ENCODE measurements at regions not wholly inside any gene's neighbourhood (a gene's known extent, or its start where the extent isn't known, plus 50 kb on each side); places are given as distances from the start of the nearest gene placed in this dataset.

DNA sequence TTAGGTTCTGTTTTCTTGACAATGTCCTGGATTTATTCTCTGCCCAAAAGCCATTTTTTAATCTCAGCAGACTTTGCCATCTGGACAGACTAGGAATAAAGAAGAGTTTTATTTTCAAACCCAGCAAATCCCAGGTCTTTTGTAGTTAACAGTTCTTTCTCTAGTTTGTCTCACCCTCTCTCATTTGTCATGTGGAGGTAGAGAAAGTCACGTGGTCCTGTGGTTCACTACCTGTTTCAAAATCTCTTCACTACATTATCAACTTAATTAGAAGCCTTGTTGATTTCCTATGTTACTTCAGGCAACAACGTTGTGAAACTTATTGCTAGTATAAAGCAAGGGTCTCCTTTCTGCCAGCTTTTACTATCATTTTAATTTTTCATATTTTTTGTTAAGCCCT lies 1222.6 kb downstream of the EFNB2 start:
- DNase-seq (ENCODE audit: low read depth), result no peak

GRCh38 chr13:105311094-105311493 lies 1224.4 kb downstream of the EFNB2 start:
- no peak for DNase-seq (ENCODE audit: low read depth)

GRCh38 chr13:105307776-105308175 lies 1227.7 kb downstream of the EFNB2 start:
- no peak for DNase-seq (ENCODE audit: low read depth)

- DNase-seq (ENCODE audit: low read depth), result no peak
Measured at GRCh38 chr13:105297839-105298238, 1237.6 kb downstream of the EFNB2 start.

- no peak for DNase-seq (ENCODE audit: low read depth)
Measured at GRCh38 chr13:105291987-105292386, 1243.5 kb downstream of the EFNB2 start.

GRCh38 chr13:105290596-105290995 lies 1244.9 kb downstream of the EFNB2 start:
- DNase-seq (ENCODE audit: low read depth), result no peak

- no peak for DNase-seq (ENCODE audit: low read depth)
Measured at GRCh38 chr13:105285526-105285925, 1249.9 kb downstream of the EFNB2 start.

DNA sequence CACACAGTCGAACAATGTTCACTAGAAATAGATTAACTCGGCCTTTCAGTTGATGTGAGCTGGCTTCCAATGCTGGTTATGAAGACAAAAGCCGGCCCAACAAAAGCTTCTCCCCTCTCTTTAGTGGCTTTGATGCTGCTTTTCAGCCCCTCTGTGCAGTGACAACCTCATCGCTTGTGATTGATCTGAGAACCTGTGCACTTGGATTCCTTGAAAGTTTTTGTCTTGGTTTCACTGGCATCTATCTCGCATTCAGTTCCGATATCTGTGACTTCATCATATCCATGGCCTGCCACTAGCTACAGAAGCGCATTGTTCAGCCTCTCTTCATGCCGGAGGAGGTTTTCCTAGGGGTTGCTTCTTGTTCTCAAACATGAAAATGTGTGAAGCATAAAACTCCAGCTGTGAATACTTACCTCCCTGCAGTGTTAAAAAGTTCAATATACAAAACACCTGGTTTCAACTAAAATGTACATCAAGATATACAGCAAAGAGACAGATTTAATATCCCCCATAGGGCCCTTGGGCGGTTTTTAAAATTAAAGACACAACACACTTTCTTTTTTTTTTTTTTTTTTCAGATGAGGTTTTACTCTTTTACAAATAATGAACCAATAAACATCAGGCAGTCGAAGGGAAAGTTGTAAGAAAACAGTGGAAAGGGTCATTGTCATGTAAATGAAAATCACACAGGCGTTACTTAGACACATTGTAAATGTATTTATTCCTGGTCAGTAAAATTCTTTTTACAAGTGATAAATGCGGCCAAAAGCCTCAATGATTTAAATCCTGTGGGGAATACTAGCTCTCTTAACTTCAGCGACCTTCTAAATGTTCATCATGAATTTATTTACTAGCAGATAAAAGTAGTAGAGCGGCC lies 1252.8 kb downstream of the EFNB2 start:
- DNase-seq (ENCODE audit: low read depth), result no peak

GRCh38 chr13:105278943-105279381 lies 1256.5 kb downstream of the EFNB2 start:
- no peak for DNase-seq (ENCODE audit: low read depth)

DNA sequence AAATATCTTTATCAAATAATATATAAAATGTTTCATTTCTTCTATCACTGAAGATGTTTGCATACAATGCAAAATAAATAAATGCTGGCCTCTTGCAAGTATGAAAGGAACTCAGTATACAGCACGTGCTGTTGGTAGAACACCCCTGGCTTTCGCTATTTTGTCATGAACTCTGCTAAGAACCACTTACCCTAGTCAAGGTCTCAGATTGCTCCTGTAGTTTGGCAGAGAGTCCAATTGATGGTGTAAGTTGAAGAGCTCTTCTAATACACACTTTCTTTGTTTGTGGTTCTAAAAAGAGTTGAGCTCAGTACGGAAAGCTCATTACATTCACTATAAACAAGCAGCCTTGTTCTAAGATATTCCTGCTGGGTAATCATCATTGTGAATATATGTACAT lies 1258.9 kb downstream of the EFNB2 start:
- DNase-seq (ENCODE audit: low read depth), result no peak

- no peak for DNase-seq (ENCODE audit: low read depth)
Measured at GRCh38 chr13:105273665-105274222, 1261.7 kb downstream of the EFNB2 start.

- no peak for DNase-seq (ENCODE audit: low read depth)
Measured at GRCh38 chr13:105272660-105273631, 1262.5 kb downstream of the EFNB2 start.

DNA sequence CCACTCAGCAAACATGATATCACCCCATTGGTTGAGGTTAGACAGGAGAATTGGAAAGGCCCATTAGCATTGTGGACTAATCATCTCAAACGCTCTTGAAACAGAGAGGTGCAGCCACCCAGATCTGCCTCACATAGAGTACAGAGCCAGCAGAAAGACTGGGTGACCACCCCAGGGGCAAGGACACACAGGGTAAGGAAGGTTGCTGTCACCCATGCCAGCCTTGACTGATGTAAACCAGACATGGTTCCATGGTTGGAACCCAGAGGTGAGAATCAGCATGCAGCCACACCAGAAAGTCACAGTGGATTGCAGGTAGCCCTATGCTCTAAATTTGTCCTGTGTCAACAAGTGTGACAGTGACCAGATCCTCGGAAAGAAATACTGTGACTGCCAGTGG lies 1268.8 kb downstream of the EFNB2 start:
- DNase-seq (ENCODE audit: low read depth), result no peak

DNA sequence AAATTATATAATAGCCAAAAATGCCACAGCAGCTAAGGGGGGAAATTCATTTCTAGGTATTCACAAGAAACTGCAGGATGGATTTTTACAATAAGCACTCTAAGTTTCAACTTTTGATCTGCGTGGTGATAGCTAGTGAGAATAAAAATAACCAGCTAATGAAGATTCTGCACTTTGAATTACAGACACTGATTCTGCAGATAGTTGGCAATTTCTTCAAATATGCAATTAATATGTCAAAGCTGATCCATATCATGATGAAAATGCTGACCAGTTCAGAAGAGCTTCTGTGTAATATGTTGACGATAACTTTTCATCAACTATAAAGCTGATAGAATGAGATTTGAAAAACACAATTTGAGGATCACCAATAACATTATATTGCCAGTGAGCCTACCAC lies 1272.9 kb downstream of the EFNB2 start:
- no peak for DNase-seq (ENCODE audit: low read depth)

- DNase-seq (ENCODE audit: low read depth), result no peak
Measured at GRCh38 chr13:105259426-105259825, 1276.0 kb downstream of the EFNB2 start.

DNA sequence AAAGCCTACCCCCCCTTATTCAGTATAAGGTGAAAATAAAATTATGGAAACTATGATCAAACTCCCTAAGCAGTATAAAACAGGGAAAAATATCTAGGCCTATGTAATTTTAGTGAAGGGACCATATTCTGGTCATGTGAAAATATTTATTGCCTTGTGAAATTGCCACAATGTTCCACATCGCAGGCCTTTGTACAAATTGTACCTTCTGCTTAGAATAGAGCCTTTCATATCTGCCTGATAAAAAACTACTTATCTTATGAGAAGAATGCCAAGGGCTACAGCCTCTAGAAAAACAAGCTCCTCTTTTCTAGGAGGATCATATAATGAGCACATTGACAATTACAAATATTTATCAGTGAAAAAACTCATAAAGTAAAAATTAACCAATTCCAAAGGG lies 1280.0 kb downstream of the EFNB2 start:
- no peak for DNase-seq (ENCODE audit: low read depth)

- no peak for DNase-seq (ENCODE audit: low read depth)
Measured at GRCh38 chr13:105251293-105251692, 1284.2 kb downstream of the EFNB2 start.

DNA sequence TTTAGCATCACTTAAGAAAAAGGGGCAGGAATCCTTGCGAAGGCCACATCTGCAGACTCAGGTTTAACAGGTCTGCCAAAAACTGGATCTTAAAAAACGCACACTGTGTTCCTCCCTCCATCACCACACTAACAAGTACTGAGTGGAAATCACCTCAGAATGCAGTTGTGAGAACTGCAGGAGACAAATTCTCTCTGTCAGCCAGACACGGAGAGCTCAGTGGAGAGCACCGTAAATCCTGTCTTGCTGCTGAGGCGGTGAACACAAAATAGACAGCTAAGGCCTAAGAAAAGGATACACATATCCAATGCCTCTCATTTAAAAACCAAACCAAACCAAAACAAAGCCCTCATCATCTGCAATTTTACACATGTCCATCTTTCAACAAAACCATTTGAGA lies 1287.6 kb downstream of the EFNB2 start:
- no peak for DNase-seq (ENCODE audit: low read depth)

GRCh38 chr13:105240371-105240770 lies 1295.1 kb downstream of the EFNB2 start:
- DNase-seq (ENCODE audit: low read depth), result no peak

DNA sequence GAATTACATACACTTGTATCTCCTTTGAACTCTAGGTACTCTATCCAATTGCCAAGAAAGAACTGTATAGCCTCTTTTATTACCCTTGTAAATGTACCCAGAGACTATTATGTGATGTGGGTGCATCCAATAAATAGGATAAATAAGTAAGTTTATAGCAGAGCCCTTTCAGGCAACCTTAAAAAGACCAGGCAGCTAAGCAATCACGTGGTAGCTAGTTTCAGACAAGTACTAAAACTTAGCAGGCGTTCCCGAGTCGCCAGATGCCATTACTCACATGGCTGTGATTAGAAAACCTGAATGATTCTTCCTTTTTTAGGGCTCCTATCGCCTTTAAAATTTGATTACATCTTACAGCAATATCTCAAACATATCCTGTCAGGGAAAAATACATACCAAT lies 1303.0 kb downstream of the EFNB2 start:
- DNase-seq (ENCODE audit: low read depth), result no peak

DNA sequence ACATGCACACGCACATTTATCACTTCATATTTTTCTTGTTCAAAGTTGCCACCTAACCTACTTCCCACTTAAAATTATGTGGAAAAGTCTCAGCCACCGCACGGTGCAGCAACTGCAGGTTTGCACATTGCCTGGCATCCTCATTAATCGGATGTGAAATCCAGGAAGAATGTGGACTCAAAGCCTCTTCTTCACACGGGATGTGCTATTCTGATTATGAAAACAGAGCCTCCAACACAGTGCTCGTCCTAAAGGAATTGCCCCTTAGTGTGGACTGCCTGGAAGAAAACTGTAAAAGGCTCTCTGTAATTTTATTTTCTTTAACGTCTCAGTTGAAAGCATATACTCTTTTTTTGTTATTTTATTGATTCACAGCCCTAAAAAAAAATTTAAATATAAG lies 1303.5 kb downstream of the EFNB2 start:
- no peak for DNase-seq (ENCODE audit: low read depth)

DNA sequence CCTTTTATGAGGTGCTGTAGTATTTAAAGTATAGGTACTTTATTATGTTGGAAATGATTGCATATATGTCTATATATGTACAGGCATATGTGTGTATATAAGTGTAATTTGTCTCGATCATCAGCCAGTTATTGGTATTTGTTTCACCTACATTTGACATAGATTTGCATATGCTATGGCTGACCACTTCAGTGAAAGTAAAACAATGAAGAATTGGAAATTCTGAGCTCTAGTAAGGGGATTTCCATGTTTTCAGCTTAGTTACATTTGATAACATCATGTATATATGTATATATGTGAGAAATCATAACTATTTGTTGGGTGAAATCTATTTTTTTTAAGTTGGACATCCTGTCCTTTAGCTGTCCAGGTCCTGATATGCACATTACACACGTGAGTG lies 1303.9 kb downstream of the EFNB2 start:
- DNase-seq (ENCODE audit: low read depth), result no peak

DNA sequence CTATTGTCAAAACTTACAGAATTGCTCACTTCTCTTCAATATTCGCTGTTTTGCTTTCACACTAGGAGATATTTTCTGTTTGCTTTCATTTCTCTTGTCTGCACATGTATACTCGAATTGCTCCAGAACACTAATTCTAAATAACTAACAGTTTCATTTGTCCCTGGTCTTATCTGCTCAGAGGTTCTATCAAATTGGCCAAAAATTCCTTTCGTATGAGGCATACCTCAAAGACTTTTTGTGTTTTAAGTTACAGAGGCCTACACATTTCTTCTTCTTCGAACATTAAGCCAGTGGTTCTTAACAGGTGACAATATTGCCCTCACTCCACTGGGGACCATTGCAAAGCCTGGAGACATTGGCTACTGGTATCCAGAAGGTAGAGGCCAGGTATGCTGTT lies 1314.6 kb downstream of the EFNB2 start:
- no peak for DNase-seq (ENCODE audit: low read depth)

All from stimulated activated CD8-positive, alpha-beta memory T cell treated with anti-CD3 and anti-CD28 coated beads, Interleukin-12 subunit alpha, Interleukin-12 subunit beta, amount 100 ng/mL, for 4 hours (primary cell).